AG04450 (cell line): ENCODE measurements at regions not wholly inside any gene's neighbourhood (a gene's known extent, or its start where the extent isn't known, plus 50 kb on each side); places are given as distances from the start of the nearest gene placed in this dataset.

Experiments
- CTCF ChIA-PET: fragments of 300-600, 350-600 bp; formaldehyde crosslinking; extraction: SDS; loops from one replicate; lab custom pipeline; 2022; ENCODE audit warnings: antibody characterized with exemption, inconsistent platforms; lab: Charles Lee
- POLR2A ChIA-PET: fragments of 350-600 bp; formaldehyde crosslinking; extraction: SDS; loops from one replicate; lab custom pipeline; 2021; ENCODE audit warnings: antibody characterized with exemption, inconsistent platforms; lab: Yijun Ruan, JAX
- DNase-seq: peaks from one replicate; pipeline ENCODE4 v3.0.0-alpha.2; 2011; ENCODE audit warnings: low read depth, low spot score
- H3K27ac ChIP-seq: one replicate; pipeline ENCODE4 v1.5.1; 2012; ENCODE audit warnings: low read depth, low read length, control low read depth
- H3K27me3 ChIP-seq: one replicate; pipeline ENCODE4 v1.6.0; 2012; ENCODE audit warnings: low read length; ENCODE audit not compliant: control insufficient read depth, insufficient read depth
- H3K4me3 ChIP-seq: 2 replicates; pipeline ENCODE4 v1.5.1; 2011; ENCODE audit warnings: mild to moderate bottlenecking, low read depth, low read length, control low read depth
- H3K9me3 ChIP-seq: 2 replicates; pipeline ENCODE4 v1.5.1; 2012; ENCODE audit warnings: low read length; ENCODE audit not compliant: control insufficient read depth, insufficient read depth
- TF ChIP-seq, protein P1 (sequence below): IDR thresholded peaks from 2 replicates; pipeline ENCODE4 v1.5.1; 2011; ENCODE audit warnings: low read depth, low read length, control low read depth, inconsistent platforms

DNA sequence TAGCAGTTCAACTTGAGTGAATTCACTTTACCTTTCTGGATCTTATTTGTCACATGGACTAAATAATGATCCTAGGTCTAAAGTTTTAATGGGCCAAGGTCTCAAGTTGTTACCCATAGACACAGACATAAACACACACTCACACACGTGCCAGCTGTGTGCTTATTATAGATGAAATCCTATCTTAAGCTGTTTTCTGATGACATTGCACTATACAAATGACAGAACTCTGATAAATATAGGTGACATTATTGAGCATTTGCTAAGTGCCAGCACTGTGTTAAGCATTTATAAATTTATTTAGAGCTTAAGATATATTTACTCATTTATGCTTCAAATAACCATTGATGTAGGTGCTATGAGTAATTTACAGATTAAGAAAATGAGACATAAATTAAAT lies 474.4 kb upstream of the NR5A2 start:
- DNase-seq = no peak
- CTCF ChIA-PET = interaction anchor here (0.5 to 2.6 kb wide), 5 partner anchors 89 to 798 kb away, joined by 3 to 8 read pairs (median 3); no protein-coding TSS in a partner anchor
- no peak overlapping the region for H3K27ac ChIP-seq
- POLR2A ChIA-PET = no interaction called here
- H3K27me3 ChIP-seq = no peaks in the 10 kb centered on the region
- H3K4me3 ChIP-seq = no peak overlapping the region
- H3K9me3 ChIP-seq = no peaks in the 10 kb centered on the region
- TF ChIP-seq, protein P1, sequence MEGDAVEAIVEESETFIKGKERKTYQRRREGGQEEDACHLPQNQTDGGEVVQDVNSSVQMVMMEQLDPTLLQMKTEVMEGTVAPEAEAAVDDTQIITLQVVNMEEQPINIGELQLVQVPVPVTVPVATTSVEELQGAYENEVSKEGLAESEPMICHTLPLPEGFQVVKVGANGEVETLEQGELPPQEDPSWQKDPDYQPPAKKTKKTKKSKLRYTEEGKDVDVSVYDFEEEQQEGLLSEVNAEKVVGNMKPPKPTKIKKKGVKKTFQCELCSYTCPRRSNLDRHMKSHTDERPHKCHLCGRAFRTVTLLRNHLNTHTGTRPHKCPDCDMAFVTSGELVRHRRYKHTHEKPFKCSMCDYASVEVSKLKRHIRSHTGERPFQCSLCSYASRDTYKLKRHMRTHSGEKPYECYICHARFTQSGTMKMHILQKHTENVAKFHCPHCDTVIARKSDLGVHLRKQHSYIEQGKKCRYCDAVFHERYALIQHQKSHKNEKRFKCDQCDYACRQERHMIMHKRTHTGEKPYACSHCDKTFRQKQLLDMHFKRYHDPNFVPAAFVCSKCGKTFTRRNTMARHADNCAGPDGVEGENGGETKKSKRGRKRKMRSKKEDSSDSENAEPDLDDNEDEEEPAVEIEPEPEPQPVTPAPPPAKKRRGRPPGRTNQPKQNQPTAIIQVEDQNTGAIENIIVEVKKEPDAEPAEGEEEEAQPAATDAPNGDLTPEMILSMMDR = no peak

DNA sequence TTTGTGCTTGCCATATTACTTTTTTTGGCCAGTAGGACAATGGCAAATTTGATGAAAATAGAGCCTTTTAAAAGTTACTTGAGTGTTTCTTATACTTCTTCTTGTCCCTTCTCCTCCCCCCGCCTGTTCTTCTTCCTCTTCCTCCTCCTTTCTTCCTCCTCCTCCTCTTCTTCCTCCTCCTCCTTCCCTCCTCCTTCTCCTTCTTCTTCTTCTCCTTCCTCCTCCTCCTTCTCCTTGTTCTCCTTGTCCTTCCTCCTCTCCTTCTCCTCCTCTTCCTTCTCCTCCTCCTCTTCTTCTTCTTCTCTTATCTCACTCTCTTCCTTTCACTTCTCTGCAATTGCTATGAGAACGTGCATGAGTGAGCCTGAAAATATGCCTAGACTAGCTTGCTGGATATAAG lies 466.2 kb upstream of the NR5A2 start:
- TF ChIP-seq, protein P1 = no peak
- H3K4me3 ChIP-seq = no peak overlapping the region
- POLR2A ChIA-PET = no interaction called here
- no peaks in the 10 kb centered on the region for H3K27me3 ChIP-seq
- CTCF ChIA-PET = no interaction called here
- DNase-seq = no peak
- H3K9me3 ChIP-seq = no peaks in the 10 kb centered on the region
- H3K27ac ChIP-seq = no peak overlapping the region

DNA sequence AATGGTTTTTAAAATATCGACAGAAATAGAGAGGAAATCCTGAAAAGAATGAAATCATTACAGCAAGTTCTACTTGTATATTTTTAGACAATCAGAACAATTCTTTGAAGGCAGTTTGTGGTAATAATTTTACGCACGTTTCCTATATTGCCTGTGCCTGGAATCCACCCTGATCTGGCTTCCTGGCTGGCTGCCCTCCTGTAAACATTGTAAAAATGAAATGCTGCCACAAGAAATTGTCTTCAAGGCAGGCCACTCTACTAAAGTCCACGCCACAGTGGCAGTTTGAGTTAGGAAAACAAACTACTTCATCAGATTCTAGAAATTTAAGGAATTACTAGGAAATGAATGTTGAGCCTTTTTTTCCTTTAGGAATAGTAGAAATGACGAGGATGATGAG lies 454.5 kb upstream of the NR5A2 start:
- Histone ChIP-seq H3K27me3 (peaks cover 2% of the 10 kb centered on the region), H3K4me3 (no peak overlapping the region), H3K9me3 (no peaks in the 10 kb centered on the region), H3K27ac (no peak overlapping the region)
- DNase-seq = no peak
- CTCF ChIA-PET = no interaction called here
- TF ChIP-seq, protein P1 = no peak
- POLR2A ChIA-PET = no interaction called here

DNA sequence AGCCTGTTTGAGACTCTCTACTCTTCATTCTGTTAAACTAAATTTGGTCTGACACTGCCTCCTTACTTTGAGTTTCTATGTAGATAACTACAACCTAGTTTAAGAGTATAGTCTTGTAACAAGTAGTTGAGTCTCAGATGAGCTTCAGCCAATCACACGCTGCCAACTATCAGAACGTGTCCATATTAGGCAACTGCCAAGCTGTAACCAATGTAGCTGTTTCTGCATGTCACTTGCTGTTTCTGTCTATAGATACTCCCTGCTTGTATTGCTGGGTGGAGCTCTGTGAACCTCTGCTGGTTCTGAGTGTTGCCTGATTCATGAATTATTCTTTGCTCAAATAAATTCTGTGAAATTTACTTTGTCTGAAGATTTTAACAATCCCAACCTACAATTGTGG lies 452.6 kb upstream of the NR5A2 start:
- ChIA-PET CTCF (no interaction called here), POLR2A (no interaction called here)

DNA sequence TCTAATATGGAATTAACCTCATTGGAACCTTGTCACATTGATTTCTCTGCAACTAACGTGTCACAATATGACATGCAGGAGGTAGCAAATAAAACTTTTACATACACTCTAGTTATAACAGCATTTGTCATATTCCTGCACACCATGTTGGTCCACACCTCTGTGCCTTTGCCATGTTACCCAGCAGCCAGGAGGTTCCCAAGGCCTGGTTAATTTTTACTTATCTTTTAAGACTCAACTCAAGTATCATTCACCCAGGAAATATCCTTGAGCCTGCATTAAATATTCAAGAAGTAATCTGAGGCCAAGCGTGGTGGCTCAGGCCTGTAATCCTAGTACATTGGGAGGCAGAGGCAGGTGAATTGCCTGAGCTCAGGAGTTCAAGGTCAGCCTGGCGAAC lies 447.2 kb upstream of the NR5A2 start:
- H3K4me3 ChIP-seq = no peak overlapping the region
- ChIA-PET POLR2A (no interaction called here), CTCF (no interaction called here)
- H3K9me3 ChIP-seq = no peaks in the 10 kb centered on the region
- H3K27ac ChIP-seq = no peak overlapping the region
- H3K27me3 ChIP-seq = no peaks in the 10 kb centered on the region
- DNase-seq = no peak
- TF ChIP-seq, protein P1 = no peak

More for the DNA sequence above, 452.6 kb upstream of the NR5A2 start:
- Histone ChIP-seq H3K9me3 (no peaks in the 10 kb centered on the region), H3K27ac (no peak overlapping the region), H3K4me3 (no peak overlapping the region), H3K27me3 (no peaks in the 10 kb centered on the region)
- TF ChIP-seq, protein P1 = no peak
- no peak for DNase-seq
